Heart left ventricle (tissue), 13 donors: ENCODE measurements at regions not wholly inside any gene's neighbourhood (a gene's known extent, or its start where the extent isn't known, plus 50 kb on each side); places are given as distances from the start of the nearest gene placed in this dataset.

ENCODE experiments used
- POLR2A ChIP-seq, 2 donors: fragments of 450-650 bp; IDR thresholded peaks; one replicate each; pipeline ENCODE4 v1.6.1; 2017; ENCODE audit warnings: antibody characterized with exemption in 2 of 2, mild to moderate bottlenecking in 2 of 2, moderate library complexity in 2 of 2
- TF ChIP-seq, protein P1 (sequence below), 12 donors: fragments of 200-600 bp; sonication (generic) in 4 of 12; IDR thresholded peaks; one replicate each; pipeline versions ENCODE4 v1.5.0 to v1.8.0; 2018 to 2022; ENCODE audit warnings: antibody characterized with exemption in 12 of 12, mild to moderate bottlenecking in 5 of 12
- donor health status: ischemic (EF 13 %, LVEDD 7.1; RV severe dilation, severe dysfunction).
- donor health status: DM: no; HTN: yes; CAD: no.
- donor health status: DM: no; HTN: no; CAD: no.
- donor health status: ischemic (EF 25% LVEDD 6.9; RV normal size, moderate dysfunction).
- donor health status: ischemic (EF 25% LVEDD 5.7; RV mildly dilated, moderate dysfunction).
- donor health status: ischemic (EF 35%, LVEDD 5.7; RV mildly dilated, moderate dysfunction).
- donor health status: nonischemic (EF 11% LVEDD 7.7; RV severe dilation, severe dysfunction).
- donor health status: DM: yes; HTN: yes; CAD: no.
- donor health status: PGD.
- donor health status: ischemic (EF 29% LVEDD 5.4; RV normal size, mild dysfunction).
- donor health status: nonischemic (EF 23%, LVEDD 6.1; RV moderate dilation, normal function).

DNA sequence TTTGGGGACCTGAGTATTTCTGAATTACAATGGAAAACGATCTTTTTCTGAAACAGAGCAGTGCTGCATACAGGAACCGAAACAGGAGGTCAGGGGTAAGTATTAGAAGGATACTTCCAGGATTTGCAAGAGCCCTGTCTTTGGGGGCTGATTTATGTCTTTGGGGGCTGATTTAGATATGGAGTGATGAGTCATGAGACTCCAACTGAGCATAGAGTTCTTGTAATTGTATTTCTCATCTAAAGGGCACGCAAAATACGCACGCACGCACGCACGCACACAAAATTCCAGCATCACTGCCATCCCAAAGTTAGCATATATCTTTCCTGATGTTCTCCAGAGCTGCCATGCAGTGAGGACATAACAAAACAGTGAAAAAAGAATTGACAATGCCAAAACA is 414.8 kb upstream of the CCNH start:
- TF ChIP-seq, protein P1, sequence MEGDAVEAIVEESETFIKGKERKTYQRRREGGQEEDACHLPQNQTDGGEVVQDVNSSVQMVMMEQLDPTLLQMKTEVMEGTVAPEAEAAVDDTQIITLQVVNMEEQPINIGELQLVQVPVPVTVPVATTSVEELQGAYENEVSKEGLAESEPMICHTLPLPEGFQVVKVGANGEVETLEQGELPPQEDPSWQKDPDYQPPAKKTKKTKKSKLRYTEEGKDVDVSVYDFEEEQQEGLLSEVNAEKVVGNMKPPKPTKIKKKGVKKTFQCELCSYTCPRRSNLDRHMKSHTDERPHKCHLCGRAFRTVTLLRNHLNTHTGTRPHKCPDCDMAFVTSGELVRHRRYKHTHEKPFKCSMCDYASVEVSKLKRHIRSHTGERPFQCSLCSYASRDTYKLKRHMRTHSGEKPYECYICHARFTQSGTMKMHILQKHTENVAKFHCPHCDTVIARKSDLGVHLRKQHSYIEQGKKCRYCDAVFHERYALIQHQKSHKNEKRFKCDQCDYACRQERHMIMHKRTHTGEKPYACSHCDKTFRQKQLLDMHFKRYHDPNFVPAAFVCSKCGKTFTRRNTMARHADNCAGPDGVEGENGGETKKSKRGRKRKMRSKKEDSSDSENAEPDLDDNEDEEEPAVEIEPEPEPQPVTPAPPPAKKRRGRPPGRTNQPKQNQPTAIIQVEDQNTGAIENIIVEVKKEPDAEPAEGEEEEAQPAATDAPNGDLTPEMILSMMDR (IDR thresholded peaks at IDR 0.05) = no peak
- TF ChIP-seq POLR2A (IDR thresholded peaks at IDR 0.05) = no peak
